Spleen (tissue), 11 donors: ENCODE measurements at regions not wholly inside any gene's neighbourhood (a gene's known extent, or its start where the extent isn't known, plus 50 kb on each side); places are given as distances from the start of the nearest gene placed in this dataset.

Experiments used
- DNase-seq: peaks from one replicate; pipeline ENCODE4 v3.0.0-alpha.2; 2020
- H3K27ac ChIP-seq, 8 donors: fragments of 200-600 bp; sonication (generic) in 7 of 8; 1 replicate in 4 of 8; 2 replicates in 4 of 8; pipeline versions ENCODE4 v1.5.0 to v1.8.0; 2016 to 2021; ENCODE audit warnings: inconsistent platforms in 4 of 8, mild to moderate bottlenecking in 4 of 8, moderate library complexity in 1 of 8
- H3K27me3 ChIP-seq, 7 donors: fragments of 200-600 bp; sonication (generic) in 6 of 7; replicated peaks in 1 of 7; 1 replicate in 4 of 7; 2 replicates in 3 of 7; pipeline versions ENCODE4 v1.5.0 to v1.8.0; 2016 to 2021; ENCODE audit warnings: inconsistent platforms in 3 of 7, mild to moderate bottlenecking in 1 of 7
- H3K36me3 ChIP-seq, 6 donors: fragments of 200-600 bp; sonication (generic) in 5 of 6; 1 replicate in 4 of 6; 2 replicates in 2 of 6; pipeline versions ENCODE4 v1.5.0 to v1.8.0; 2016 to 2021; ENCODE audit warnings: inconsistent platforms in 2 of 6
- H3K4me1 ChIP-seq, 6 donors: fragments of 200-600 bp; sonication (generic) in 5 of 6; 1 replicate in 3 of 6; 2 replicates in 3 of 6; pipeline versions ENCODE4 v1.5.0 to v1.8.0; 2016 to 2021; ENCODE audit warnings: inconsistent platforms in 3 of 6
- H3K4me3 ChIP-seq, 8 donors: fragments of 200-600 bp; sonication (generic) in 7 of 8; 1 replicate in 4 of 8; 2 replicates in 4 of 8; pipeline versions ENCODE4 v1.5.0 to v1.8.0; 2016 to 2021; ENCODE audit warnings: inconsistent platforms in 4 of 8, mild to moderate bottlenecking in 4 of 8, moderate library complexity in 2 of 8
- H3K9me3 ChIP-seq, 8 donors: fragments of 200-600 bp; sonication (generic) in 7 of 8; 1 replicate in 4 of 8; 2 replicates in 4 of 8; pipeline versions ENCODE4 v1.5.0 to v1.8.0; 2016 to 2021; ENCODE audit warnings: inconsistent platforms in 4 of 8
- POLR2A ChIP-seq, 3 donors: fragments of 450-650 bp; IDR thresholded peaks; one replicate each; pipeline ENCODE4 v1.5.1; 2017; ENCODE audit warnings: antibody characterized with exemption in 3 of 3, mild to moderate bottlenecking in 1 of 3
- POLR2AphosphoS5 ChIP-seq, 3 donors: sonication (generic); formaldehyde crosslinking; IDR thresholded peaks; one replicate each; pipeline ENCODE4 v1.5.1; 2017; ENCODE audit warnings: antibody characterized with exemption in 3 of 3
- WGBS, 5 donors: extraction: QIAGEN DNeasy Blood & Tissue Kit in 3 of 5; methylation state at CpG; one replicate each; pipeline versions ENCODE4 v1.1.5 to v1.1.7; 2013 to 2018; 5-methylcytosine and 5-hydroxymethylcytosine counted together
- intact Hi-C: fragments of 100-400 bp; cut with DNase I; formaldehyde crosslinking; loops from one replicate; pipeline ENCODE4 v1.15.0; 2023; ENCODE audit warnings: low total_unique reads
- TF ChIP-seq, protein P1 (sequence below), 11 experiments: fragments of 200-600 bp in 7 of 11; fragments of 450-650 bp in 4 of 11; sonication (generic) in 4 of 11; IDR thresholded peaks in 8 of 11; conservative IDR thresholded peaks in 3 of 11; 1 replicate in 7 of 11; 2 replicates in 4 of 11; pipeline versions ENCODE4 v1.4.0 to v1.8.0; 2016 to 2021; ENCODE audit warnings: antibody characterized with exemption in 11 of 11, inconsistent platforms in 4 of 11, mild to moderate bottlenecking in 1 of 11
- donor health status: healthy with polysubstance abuse.
- donor health status: DM: no; HTN: no; CAD: no; lungs with moderate emphysema.
- donor health status: DM: no; HTN: no; CAD: no.
- donor health status: Bipolar disorder and iron deficiency.
- donor health status: healthy.
- donor health status: DM: no; HTN: no; CAD: no.
- donor health status: DM: yes; HTN: yes; CAD: no.

DNA sequence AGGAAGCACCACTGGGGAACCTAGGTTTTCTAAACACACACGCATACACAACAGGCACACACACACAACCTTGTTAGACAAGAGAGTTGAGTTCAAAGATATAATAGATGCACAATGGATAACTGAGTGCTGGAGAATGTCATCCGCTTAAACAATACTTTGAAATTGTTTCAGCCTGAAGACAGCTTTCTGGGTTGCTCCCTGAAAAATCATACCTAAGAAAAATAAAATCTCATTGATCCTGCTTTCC is 126.1 kb downstream of the TMEM161B start:
- intact Hi-C loops = loop anchor here (10.0 kb wide), 1 partner anchor 532 kb away; no protein-coding TSS in a partner anchor
- H3K4me3 ChIP-seq = peak overlapping the region; percentile 16 to 67 (median 34)

DNA sequence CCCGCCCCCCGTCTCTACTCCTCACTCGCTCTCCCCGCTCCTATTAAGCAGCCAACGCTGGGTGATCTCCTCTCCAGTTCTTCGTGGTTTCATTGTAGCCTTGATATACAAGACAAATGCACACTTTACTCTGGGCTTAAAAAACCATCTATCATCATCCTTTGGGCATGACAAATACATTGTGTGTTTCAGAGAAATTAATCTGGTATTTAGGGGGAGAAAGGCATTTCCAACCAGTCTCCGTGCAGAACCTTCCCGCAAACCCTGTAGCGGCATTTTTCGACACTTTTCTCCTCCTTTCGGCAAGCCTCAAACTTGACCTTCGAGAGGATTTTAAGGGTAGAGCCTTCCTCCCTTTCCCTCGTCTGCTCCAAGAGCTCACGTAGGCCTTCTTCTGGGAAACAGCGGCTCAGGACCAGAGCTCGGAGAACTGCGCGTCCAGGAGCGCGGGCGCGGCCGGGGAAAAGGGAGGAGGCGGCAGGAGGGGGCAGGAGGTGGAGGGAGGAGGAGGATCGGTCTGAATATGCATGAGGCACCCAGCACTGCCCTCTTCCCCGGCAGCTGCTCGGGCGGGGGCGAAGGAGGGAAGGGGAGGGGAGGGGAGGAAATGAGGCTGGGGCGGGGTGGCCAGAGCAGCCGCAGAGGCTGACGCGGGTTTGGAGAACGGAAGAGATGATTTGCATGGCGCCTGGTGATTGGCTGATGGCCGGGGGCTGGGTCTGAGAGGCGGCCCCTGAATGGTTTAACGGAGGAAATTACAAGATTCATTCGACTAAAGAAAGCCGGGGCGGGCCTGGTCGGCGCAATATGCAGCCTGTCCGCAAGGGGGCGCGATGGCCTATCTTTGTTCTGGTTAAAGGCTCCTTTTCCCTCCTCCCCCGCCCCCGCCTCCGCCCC is 127.5 kb downstream of the TMEM161B start:
- DNase-seq = peak; percentile 88
- WGBS, 5 donors = 2 to 4% (median 2%) methylated on average over 39 to 49 of the region's 49 CpGs
- Histone ChIP-seq H3K4me1 (peaks cover 5 to 60% (median 32%) of the 10 kb centered on the region in 6 donors), H3K4me3 (peak overlapping the region; percentile 31 to 67 (median 37)), H3K27ac (peak overlapping the region in 6 of 8 donors; percentile 3 to 51 (median 35)), H3K27me3 (peaks cover 0 to 90% (median 61%) of the 10 kb centered on the region in 7 donors), H3K9me3 (peaks cover 0 to 4% (median 0%) of the 10 kb centered on the region in 8 donors), H3K36me3 (no peaks in the 10 kb centered on the region)
- intact Hi-C loops = loop anchor here (10.0 kb wide), 1 partner anchor 534 kb away; no protein-coding TSS in a partner anchor
- TF ChIP-seq POLR2A (IDR thresholded peaks at IDR 0.05) (no peak), POLR2AphosphoS5 (IDR thresholded peaks at IDR 0.05) (peak; percentile 25 to 79 (median 71))
- TF ChIP-seq, protein P1, sequence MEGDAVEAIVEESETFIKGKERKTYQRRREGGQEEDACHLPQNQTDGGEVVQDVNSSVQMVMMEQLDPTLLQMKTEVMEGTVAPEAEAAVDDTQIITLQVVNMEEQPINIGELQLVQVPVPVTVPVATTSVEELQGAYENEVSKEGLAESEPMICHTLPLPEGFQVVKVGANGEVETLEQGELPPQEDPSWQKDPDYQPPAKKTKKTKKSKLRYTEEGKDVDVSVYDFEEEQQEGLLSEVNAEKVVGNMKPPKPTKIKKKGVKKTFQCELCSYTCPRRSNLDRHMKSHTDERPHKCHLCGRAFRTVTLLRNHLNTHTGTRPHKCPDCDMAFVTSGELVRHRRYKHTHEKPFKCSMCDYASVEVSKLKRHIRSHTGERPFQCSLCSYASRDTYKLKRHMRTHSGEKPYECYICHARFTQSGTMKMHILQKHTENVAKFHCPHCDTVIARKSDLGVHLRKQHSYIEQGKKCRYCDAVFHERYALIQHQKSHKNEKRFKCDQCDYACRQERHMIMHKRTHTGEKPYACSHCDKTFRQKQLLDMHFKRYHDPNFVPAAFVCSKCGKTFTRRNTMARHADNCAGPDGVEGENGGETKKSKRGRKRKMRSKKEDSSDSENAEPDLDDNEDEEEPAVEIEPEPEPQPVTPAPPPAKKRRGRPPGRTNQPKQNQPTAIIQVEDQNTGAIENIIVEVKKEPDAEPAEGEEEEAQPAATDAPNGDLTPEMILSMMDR (IDR thresholded peaks at IDR 0.05 in 8 of 11, conservative IDR thresholded peaks at IDR 0.05 in 3 of 11) = peak in 10 of 11 experiments; percentile 37 to 84 (median 65)

More for the DNA sequence above, 126.1 kb downstream of the TMEM161B start:
- DNase-seq = no peak
- TF ChIP-seq, protein P1 (IDR thresholded peaks at IDR 0.05 in 8 of 11, conservative IDR thresholded peaks at IDR 0.05 in 3 of 11) = no peak
- TF ChIP-seq POLR2AphosphoS5 (IDR thresholded peaks at IDR 0.05) (no peak), POLR2A (IDR thresholded peaks at IDR 0.05) (no peak)
- H3K27me3 ChIP-seq = peaks cover 0 to 98% (median 64%) of the 10 kb centered on the region in 7 donors
- peak overlapping the region in 2 of 8 donors; percentile 21 to 43 for H3K27ac ChIP-seq
- no peaks in the 10 kb centered on the region for H3K36me3 ChIP-seq
- H3K9me3 ChIP-seq = peaks cover 0 to 4% (median 0%) of the 10 kb centered on the region in 8 donors
- peaks cover 5 to 60% (median 32%) of the 10 kb centered on the region in 6 donors for H3K4me1 ChIP-seq
- WGBS, 5 donors = 9 to 20% (median 12%) methylated on average over 2 of the region's 2 CpGs

DNA sequence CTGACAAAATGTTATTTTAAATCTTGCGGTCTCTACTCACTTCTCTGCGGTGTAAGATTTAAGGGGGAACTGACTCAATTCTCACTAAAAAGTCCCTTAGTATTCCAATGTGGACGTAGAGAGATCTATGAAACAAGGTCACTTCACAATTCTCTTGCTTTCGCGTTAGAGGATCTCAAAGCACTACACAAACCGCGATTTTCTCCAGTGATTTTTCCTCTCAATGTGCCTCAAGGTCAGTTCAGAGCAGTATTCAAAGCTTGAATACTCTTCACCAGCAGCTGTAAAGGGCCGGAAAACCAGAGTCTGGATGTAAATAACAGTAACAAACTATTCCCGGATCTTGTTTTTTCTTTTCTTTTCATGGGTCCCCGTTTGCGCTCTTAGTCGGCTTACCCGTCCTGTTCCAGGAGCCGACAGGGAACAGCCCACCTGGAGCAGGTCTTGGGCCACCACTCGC is 128.2 kb downstream of the TMEM161B start:
- peak overlapping the region in 2 of 8 donors; percentile 40 to 51 for H3K27ac ChIP-seq
- DNase-seq = no peak
- H3K4me3 ChIP-seq = peak overlapping the region; percentile 31 to 67 (median 37)
- H3K9me3 ChIP-seq = peaks cover 0 to 4% (median 0%) of the 10 kb centered on the region in 8 donors
- intact Hi-C loops = loop anchor here (10.0 kb wide), 1 partner anchor 534 kb away; no protein-coding TSS in a partner anchor
- H3K4me1 ChIP-seq = peaks cover 5 to 53% (median 30%) of the 10 kb centered on the region in 6 donors
- 7 to 13% (median 10%) methylated on average over 15 of the region's 15 CpGs for WGBS, 5 donors
- TF ChIP-seq POLR2AphosphoS5 (IDR thresholded peaks at IDR 0.05) (no peak), POLR2A (IDR thresholded peaks at IDR 0.05) (no peak)
- TF ChIP-seq, protein P1 (IDR thresholded peaks at IDR 0.05 in 8 of 11, conservative IDR thresholded peaks at IDR 0.05 in 3 of 11) = no peak
- H3K27me3 ChIP-seq = peaks cover 0 to 88% (median 55%) of the 10 kb centered on the region in 7 donors
- no peaks in the 10 kb centered on the region for H3K36me3 ChIP-seq
